NT2/D1 (cell line): ENCODE measurements at regions not wholly inside any gene's neighbourhood (a gene's known extent, or its start where the extent isn't known, plus 50 kb on each side); places are given as distances from the start of the nearest gene placed in this dataset.
"Not testable (repeated sequence)": the region's sequence is repeated elsewhere in the genome, so short reads cannot be mapped to it uniquely, and the experiment has no call there.

Experiments
- DNase-seq: peaks from one replicate; pipeline ENCODE4 v3.0.0-alpha.2; 2011; ENCODE audit warnings: low read depth, low spot score
- H3K27me3 ChIP-seq: 2 replicates; pipeline ENCODE4 v1.6.0; 2011; ENCODE audit warnings: mild to moderate bottlenecking; ENCODE audit not compliant: insufficient read length, insufficient read depth
- H3K36me3 ChIP-seq: 2 replicates; pipeline ENCODE4 v1.6.1; 2011; ENCODE audit warnings: mild to moderate bottlenecking, low read length, mixed read lengths; ENCODE audit not compliant: insufficient read depth, insufficient read length
- H3K4me1 ChIP-seq: 2 replicates; pipeline ENCODE4 v1.5.1; 2011; ENCODE audit not compliant: insufficient read depth, insufficient read length
- H3K4me3 ChIP-seq: 2 replicates; pipeline ENCODE4 v1.5.1; 2011; ENCODE audit warnings: low read depth; ENCODE audit not compliant: insufficient read length
- H3K9ac ChIP-seq: 2 replicates; pipeline ENCODE4 v1.6.0; 2011; ENCODE audit warnings: low read depth; ENCODE audit not compliant: insufficient read length
- H3K9me3 ChIP-seq: 2 replicates; pipeline ENCODE4 v1.5.1; 2011; ENCODE audit warnings: mild to moderate bottlenecking, low read length; ENCODE audit not compliant: insufficient read depth
- SUZ12 ChIP-seq: IDR thresholded peaks from 2 replicates; pipeline ENCODE4 v1.6.1; 2011; ENCODE audit not compliant: insufficient read length, insufficient read depth; ENCODE audit errors: extremely low read depth
- YY1 ChIP-seq: IDR thresholded peaks from 2 replicates; pipeline ENCODE4 v1.6.1; 2011; ENCODE audit not compliant: insufficient read length, insufficient read depth
- ZNF274 ChIP-seq: IDR thresholded peaks from 2 replicates; pipeline ENCODE4 v1.6.1; 2011; ENCODE audit warnings: mild to moderate bottlenecking, low read depth, low read length

DNA sequence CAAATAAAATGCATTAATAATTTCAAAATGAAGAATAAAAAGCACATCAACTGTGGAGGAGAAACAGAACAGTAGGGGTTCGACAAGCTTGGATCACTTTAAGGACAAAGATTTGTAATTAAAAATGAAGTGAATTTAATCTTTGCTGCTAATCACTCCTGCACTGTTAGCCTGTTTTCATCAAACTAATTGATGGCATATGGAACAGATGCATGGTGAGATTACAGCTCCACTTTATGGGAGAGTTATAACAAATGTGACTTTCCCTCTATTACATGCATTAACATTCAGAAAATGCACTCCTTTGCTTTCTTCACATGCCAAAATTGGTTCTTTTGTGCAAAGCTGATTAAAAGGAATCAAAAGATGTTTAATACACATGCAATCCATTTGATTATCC lies 207.2 kb upstream of the C21orf91 start:
- TF ChIP-seq YY1: no peak
- no peak for TF ChIP-seq ZNF274
- no peak for TF ChIP-seq SUZ12
- Histone ChIP-seq H3K27me3 (no peaks in the 10 kb centered on the region), H3K36me3 (no peaks in the 10 kb centered on the region), H3K9me3 (no peaks in the 10 kb centered on the region), H3K4me3 (no peak overlapping the region), H3K9ac (no peak overlapping the region), H3K4me1 (no peaks in the 10 kb centered on the region)
- no peak for DNase-seq

- Histone ChIP-seq H3K4me3 (no peak overlapping the region), H3K9ac (no peak overlapping the region), H3K27me3 (no peaks in the 10 kb centered on the region), H3K4me1 (no peaks in the 10 kb centered on the region), H3K9me3 (no peaks in the 10 kb centered on the region), H3K36me3 (no peaks in the 10 kb centered on the region)
- TF ChIP-seq SUZ12 (no peak), YY1 (no peak), ZNF274 (no peak)
- DNase-seq: no peak
Observed at GRCh38 chr21:18023711-18024110, 204.6 kb upstream of the C21orf91 start.

GRCh38 chr21:18023157-18023556 lies 204.0 kb upstream of the C21orf91 start:
- no peak overlapping the region for H3K4me3 ChIP-seq
- H3K9ac ChIP-seq: no peak overlapping the region
- no peaks in the 10 kb centered on the region for H3K4me1 ChIP-seq
- no peak for DNase-seq
- TF ChIP-seq YY1: no peak
- TF ChIP-seq ZNF274: no peak
- no peaks in the 10 kb centered on the region for H3K9me3 ChIP-seq
- no peaks in the 10 kb centered on the region for H3K36me3 ChIP-seq
- H3K27me3 ChIP-seq: no peaks in the 10 kb centered on the region

DNA sequence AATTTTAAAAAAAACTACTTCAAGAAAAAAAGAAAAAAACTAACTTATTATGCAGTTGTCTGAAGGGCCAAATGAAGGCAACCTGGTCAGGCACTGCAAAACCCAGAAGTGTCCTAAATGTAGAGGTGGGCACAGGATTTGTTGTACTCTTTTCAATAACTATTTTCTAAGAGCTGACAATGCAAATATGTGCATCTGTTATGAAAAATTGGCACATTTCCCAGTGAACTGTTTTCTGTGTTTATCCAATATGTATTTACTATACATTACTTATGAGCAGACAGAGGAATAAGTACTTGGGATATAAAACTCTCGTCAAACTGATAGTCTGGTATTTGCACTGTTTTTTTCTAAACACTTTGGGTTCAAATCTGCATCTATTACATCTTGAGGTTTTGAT lies 188.0 kb upstream of the C21orf91 start:
- no peaks in the 10 kb centered on the region for H3K27me3 ChIP-seq
- no peak overlapping the region for H3K9ac ChIP-seq
- no peaks in the 10 kb centered on the region for H3K9me3 ChIP-seq
- no peaks in the 10 kb centered on the region for H3K36me3 ChIP-seq
- TF ChIP-seq ZNF274 (no peak), SUZ12 (no peak), YY1 (no peak)
- no peak for DNase-seq
- no peaks in the 10 kb centered on the region for H3K4me1 ChIP-seq
- no peak overlapping the region for H3K4me3 ChIP-seq

DNA sequence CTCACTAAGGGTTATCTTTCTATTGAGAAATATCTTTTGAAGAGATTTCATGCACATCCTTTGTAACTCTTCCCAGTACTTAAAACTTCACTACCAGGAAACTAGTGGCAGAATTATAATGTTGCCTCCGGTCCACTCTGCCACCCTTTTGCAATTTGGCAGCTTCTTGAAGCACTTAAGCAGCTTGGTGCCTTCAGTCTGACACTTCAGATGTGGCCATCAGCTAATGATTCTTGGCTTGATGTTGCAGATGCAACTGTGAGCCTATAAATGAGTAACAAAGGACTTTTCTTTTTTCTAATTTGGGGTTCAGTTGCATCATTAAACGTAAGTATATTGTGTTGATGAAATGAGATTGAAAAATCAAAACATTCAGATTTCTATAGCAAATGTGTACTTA lies 187.5 kb upstream of the C21orf91 start:
- DNase-seq: no peak
- no peaks in the 10 kb centered on the region for H3K9me3 ChIP-seq

GRCh38 chr21:18002393-18002792 lies 183.2 kb upstream of the C21orf91 start:
- Histone ChIP-seq H3K36me3 (no peaks in the 10 kb centered on the region), H3K9ac (no peak overlapping the region), H3K4me1 (no peaks in the 10 kb centered on the region), H3K4me3 (no peak overlapping the region), H3K9me3 (peaks cover 21% of the 10 kb centered on the region; the same call in 1 of the 2 replicates), H3K27me3 (no peaks in the 10 kb centered on the region)
- no peak for DNase-seq
- no peak for TF ChIP-seq YY1
- TF ChIP-seq SUZ12: no peak
- TF ChIP-seq ZNF274: no peak

More for the DNA sequence above, 187.5 kb upstream of the C21orf91 start:
- Histone ChIP-seq H3K4me3 (no peak overlapping the region), H3K4me1 (no peaks in the 10 kb centered on the region), H3K27me3 (no peaks in the 10 kb centered on the region), H3K36me3 (no peaks in the 10 kb centered on the region), H3K9ac (no peak overlapping the region)
- TF ChIP-seq SUZ12 (no peak), ZNF274 (no peak), YY1 (no peak)

DNA sequence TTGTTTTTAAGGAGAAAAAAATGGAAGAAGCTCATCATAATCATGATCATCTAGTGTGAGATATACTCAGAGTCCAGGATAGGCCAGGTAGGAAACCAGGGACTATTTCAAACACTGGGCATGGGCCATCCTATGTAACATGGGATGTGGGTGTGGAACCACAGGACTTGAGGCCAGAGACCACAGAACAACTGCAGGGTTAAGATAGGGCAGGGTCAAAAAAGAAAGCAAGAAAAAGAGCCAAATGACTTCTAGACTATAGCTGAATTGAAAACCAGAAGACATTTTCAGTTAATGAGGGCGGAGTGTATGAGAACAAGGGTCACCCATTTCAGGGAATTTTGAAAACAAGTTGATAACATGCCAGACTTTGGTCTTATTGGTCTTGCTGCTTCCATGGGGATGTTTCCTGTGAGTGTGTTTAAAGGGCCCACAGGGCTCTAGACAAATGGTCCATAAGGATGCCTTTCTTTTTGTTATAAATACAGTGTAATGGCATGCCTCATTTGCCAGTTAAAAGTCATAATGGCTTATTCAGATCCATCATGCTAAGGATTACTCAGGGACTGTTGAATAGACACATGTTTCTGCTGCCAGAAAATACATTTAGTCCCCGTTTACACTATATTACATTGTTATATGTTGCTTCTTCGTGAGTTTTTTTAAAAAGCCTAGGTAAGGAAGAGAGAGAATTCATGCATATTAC lies 182.0 kb upstream of the C21orf91 start:
- Histone ChIP-seq H3K4me1 (no peaks in the 10 kb centered on the region), H3K9me3 (peaks cover 25% of the 10 kb centered on the region; the same call in 1 of the 2 replicates), H3K9ac (no peak overlapping the region), H3K4me3 (no peak overlapping the region), H3K36me3 (no peaks in the 10 kb centered on the region), H3K27me3 (no peaks in the 10 kb centered on the region)
- no peak for DNase-seq
- no peak for TF ChIP-seq SUZ12
- TF ChIP-seq YY1: no peak
- TF ChIP-seq ZNF274: no peak

GRCh38 chr21:17998599-17998998 lies 179.4 kb upstream of the C21orf91 start:
- H3K36me3 ChIP-seq, H3K9ac ChIP-seq, DNase-seq, H3K4me3 ChIP-seq, H3K27me3 ChIP-seq, H3K4me1 ChIP-seq: not testable (repeated sequence)
- peaks cover 25% of the 10 kb centered on the region; the same call in 1 of the 2 replicates for H3K9me3 ChIP-seq
